ENCODE measurements at regions not wholly inside any gene's neighbourhood (a gene's known extent, or its start where the extent isn't known, plus 50 kb on each side); places are given as distances from the start of the nearest gene placed in this dataset.

- H3K27ac ChIP-seq (ENCODE audit: low read length), result no peak overlapping the region
- CTCF ChIA-PET, result no interaction called here
Observed at GRCh38 chr11:39968071-39968470, 1491.4 kb downstream of the LRRC4C start.

GRCh38 chr11:39965701-39966100, 1493.8 kb downstream of the LRRC4C start:
- in situ Hi-C loops (cut with HindIII; ENCODE audit: low pct_unique_long_range_greater_than_20kb, low sequenced_read_pairs), result no loop called here
- no peak overlapping the region for H3K4me3 ChIP-seq (ENCODE audit: low read depth in 2 of 2, low read length in 2 of 2)
- intact Hi-C loops (cut with micrococcal nuclease; ENCODE audit: unreplicated experiment), result no loop called here
- H3K36me3 ChIP-seq (ENCODE audit: control insufficient read depth, insufficient read depth, low read length), result no peaks in the 10 kb centered on the region
- no peak for TF ChIP-seq TCF7L2 (IDR thresholded peaks at IDR 0.05; ENCODE audit: low read depth, low read length)
- TF ChIP-seq CTCF (IDR thresholded peaks at IDR 0.05), result no peak
- TF ChIP-seq REST (IDR thresholded peaks at IDR 0.05; ENCODE audit: insufficient read depth in 1 of 2, low read depth in 2 of 2, low read length in 1 of 2), result no peak
- TF ChIP-seq POLR2AphosphoS5 (IDR thresholded peaks at IDR 0.05; ENCODE audit: low read depth, low read length), result no peak
- no peak for TF ChIP-seq SIN3A (IDR thresholded peaks at IDR 0.05; ENCODE audit: borderline replicate concordance, insufficient read depth, low read depth, low read length)
- CTCF ChIA-PET, result no interaction called here
- no TSS peak for BruUV-seq (replicated peaks)
- no peaks in the 10 kb centered on the region for H3K27me3 ChIP-seq (ENCODE audit: control insufficient read depth, insufficient read depth, low read length)
- H3K27ac ChIP-seq (ENCODE audit: low read length), result no peak overlapping the region
- H3K4me1 ChIP-seq (ENCODE audit: control insufficient read depth, insufficient read depth, low read length), result no peaks in the 10 kb centered on the region
- POLR2A ChIA-PET, result no interaction called here
- ATAC-seq (no peak), DNase-seq (ENCODE audit: low read depth, low spot score) (no peak)
- no peaks in the 10 kb centered on the region for H3K9me3 ChIP-seq (ENCODE audit: control insufficient read depth, insufficient read depth, low read depth, low read length)

More at GRCh38 chr11:39968071-39968470, 1491.4 kb downstream of the LRRC4C start:
- no TSS peak for BruUV-seq (replicated peaks)
- Histone ChIP-seq H3K4me3 (ENCODE audit: low read depth in 2 of 2, low read length in 2 of 2) (no peak overlapping the region), H3K36me3 (ENCODE audit: control insufficient read depth, insufficient read depth, low read length) (no peaks in the 10 kb centered on the region), H3K9me3 (ENCODE audit: control insufficient read depth, insufficient read depth, low read depth, low read length) (no peaks in the 10 kb centered on the region), H3K27me3 (ENCODE audit: control insufficient read depth, insufficient read depth, low read length) (no peaks in the 10 kb centered on the region), H3K4me1 (ENCODE audit: control insufficient read depth, insufficient read depth, low read length) (no peaks in the 10 kb centered on the region)
- in situ Hi-C loops (cut with HindIII; ENCODE audit: low pct_unique_long_range_greater_than_20kb, low sequenced_read_pairs) (no loop called here), intact Hi-C loops (cut with micrococcal nuclease; ENCODE audit: unreplicated experiment) (no loop called here)
- POLR2A ChIA-PET, result no interaction called here
- no peak for DNase-seq (ENCODE audit: low read depth, low spot score)
- no peak for ATAC-seq
- no peak for TF ChIP-seq REST (IDR thresholded peaks at IDR 0.05; ENCODE audit: insufficient read depth in 1 of 2, low read depth in 2 of 2, low read length in 1 of 2)
- no peak for TF ChIP-seq POLR2AphosphoS5 (IDR thresholded peaks at IDR 0.05; ENCODE audit: low read depth, low read length)
